ENCODE measurements at regions not wholly inside any gene's neighbourhood (a gene's known extent, or its start where the extent isn't known, plus 50 kb on each side); places are given as distances from the start of the nearest gene placed in this dataset.

DNA sequence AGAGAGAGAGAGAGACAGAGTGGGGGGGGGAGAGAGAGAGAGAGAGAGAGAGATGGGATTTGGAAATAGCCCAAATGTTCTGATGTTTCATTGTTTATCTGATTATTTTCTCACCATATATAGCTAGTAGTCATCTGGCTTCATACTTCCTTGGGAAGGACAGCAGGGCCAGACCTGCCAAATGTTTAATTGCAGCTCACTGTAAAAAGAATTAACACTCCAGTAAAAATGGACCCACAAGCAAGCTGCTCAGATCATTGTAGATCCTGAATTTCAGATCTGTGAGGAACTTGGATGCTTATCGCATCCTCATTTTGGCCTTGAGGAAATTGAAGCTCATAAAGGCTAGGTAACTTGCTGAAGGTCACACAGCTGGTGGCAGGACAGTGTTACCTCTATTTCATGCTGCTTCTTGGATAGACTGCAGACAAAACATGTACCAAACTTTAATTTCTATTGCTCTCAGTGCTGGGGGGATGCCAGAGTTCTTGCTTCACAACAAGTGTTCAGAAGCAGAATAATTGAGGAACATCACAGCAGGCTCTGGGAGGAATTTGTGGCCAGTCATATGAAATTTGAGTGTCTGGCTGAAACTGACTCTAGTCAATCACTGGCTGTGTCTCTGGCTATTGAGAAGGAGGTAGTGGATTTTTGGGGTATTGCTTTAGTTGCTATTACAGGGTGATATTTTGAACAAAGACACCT is 223.5 kb downstream of the PIK3C3 start:
- Histone ChIP-seq H3K36me3 (no peaks in the 10 kb centered on the region), H3K9me3 (no peaks in the 10 kb centered on the region), H3K27ac (no peak overlapping the region), H3K4me3 (no peak overlapping the region), H3K4me1 (replicated peaks) (no peaks in the 10 kb centered on the region), H3K27me3 (replicated peaks; ENCODE audit: insufficient read depth) (no peaks in the 10 kb centered on the region)
- 87% methylated on average over 1 of the region's 1 CpG for WGBS
- no peak for DNase-seq (ENCODE audit: low spot score)
- TF ChIP-seq POLR2A (IDR thresholded peaks at IDR 0.05) (no peak), POLR2AphosphoS5 (IDR thresholded peaks at IDR 0.05) (no peak)
- TF ChIP-seq, protein P1, sequence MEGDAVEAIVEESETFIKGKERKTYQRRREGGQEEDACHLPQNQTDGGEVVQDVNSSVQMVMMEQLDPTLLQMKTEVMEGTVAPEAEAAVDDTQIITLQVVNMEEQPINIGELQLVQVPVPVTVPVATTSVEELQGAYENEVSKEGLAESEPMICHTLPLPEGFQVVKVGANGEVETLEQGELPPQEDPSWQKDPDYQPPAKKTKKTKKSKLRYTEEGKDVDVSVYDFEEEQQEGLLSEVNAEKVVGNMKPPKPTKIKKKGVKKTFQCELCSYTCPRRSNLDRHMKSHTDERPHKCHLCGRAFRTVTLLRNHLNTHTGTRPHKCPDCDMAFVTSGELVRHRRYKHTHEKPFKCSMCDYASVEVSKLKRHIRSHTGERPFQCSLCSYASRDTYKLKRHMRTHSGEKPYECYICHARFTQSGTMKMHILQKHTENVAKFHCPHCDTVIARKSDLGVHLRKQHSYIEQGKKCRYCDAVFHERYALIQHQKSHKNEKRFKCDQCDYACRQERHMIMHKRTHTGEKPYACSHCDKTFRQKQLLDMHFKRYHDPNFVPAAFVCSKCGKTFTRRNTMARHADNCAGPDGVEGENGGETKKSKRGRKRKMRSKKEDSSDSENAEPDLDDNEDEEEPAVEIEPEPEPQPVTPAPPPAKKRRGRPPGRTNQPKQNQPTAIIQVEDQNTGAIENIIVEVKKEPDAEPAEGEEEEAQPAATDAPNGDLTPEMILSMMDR (IDR thresholded peaks at IDR 0.05) = no peak
- intact Hi-C loops (cut with DNase I) = no loop called here

DNA sequence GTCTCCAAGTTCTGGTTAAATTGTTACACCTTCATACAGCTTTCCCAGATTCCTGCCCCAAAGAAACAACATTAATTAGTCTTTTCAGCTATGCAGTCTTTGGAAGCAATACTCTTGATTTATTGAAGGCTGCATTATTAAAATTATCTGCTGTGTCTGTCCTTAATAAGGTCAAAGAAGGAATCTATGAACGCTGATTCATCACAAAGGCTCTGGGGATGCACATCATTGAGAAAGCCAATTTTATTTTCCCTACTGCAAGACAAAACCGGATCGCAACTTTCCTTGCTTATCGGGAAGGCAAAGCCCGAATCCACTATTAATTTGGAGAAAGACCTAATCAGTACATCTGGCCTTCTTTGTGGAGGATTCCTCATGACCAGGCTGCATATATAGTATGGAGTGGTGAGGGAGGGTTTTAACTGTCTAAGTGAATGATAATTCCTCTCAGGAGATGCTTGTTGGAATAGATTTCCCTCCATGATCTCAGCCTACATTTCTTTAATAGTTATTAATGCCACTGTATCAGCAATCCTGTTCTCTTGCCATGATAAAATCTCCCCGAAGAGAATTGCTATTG is 224.6 kb downstream of the PIK3C3 start:
- no peaks in the 10 kb centered on the region for H3K4me1 ChIP-seq (replicated peaks)
- H3K27ac ChIP-seq = no peak overlapping the region
- no peaks in the 10 kb centered on the region for H3K27me3 ChIP-seq (replicated peaks; ENCODE audit: insufficient read depth)
- intact Hi-C loops (cut with DNase I) = no loop called here
- H3K4me3 ChIP-seq = no peak overlapping the region
- TF ChIP-seq POLR2AphosphoS5 (IDR thresholded peaks at IDR 0.05) (no peak), POLR2A (IDR thresholded peaks at IDR 0.05) (no peak)
- TF ChIP-seq, protein P1 (IDR thresholded peaks at IDR 0.05) = no peak
- DNase-seq (ENCODE audit: low spot score) = no peak
- no peaks in the 10 kb centered on the region for H3K9me3 ChIP-seq
- WGBS = 92% methylated on average over 6 of the region's 6 CpGs
- H3K36me3 ChIP-seq = no peaks in the 10 kb centered on the region

DNA sequence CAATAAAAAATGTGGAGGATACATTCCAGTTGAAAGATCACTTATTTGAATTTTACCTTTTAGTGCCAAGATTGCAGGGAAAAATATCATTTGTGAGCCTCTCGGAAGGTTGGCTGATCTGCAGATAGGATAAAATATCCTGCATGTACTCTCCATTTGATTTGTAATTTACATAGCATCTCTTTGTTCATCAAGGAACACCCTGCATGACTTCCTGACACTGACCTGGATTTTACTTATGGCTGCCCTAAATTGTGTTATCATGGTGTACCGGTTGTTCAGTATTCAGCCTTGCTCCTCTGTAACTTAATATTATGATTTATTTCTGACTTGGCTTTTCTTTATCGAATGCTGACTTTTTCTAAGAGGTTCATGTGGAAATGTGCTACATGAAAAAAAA is 226.4 kb downstream of the PIK3C3 start:
- H3K4me3 ChIP-seq = no peak overlapping the region
- DNase-seq (ENCODE audit: low spot score) = no peak
- H3K36me3 ChIP-seq = no peaks in the 10 kb centered on the region
- H3K4me1 ChIP-seq (replicated peaks) = no peaks in the 10 kb centered on the region
- H3K27me3 ChIP-seq (replicated peaks; ENCODE audit: insufficient read depth) = no peaks in the 10 kb centered on the region
- WGBS = 59% methylated on average over 3 of the region's 3 CpGs
- H3K27ac ChIP-seq = no peak overlapping the region
- intact Hi-C loops (cut with DNase I) = no loop called here
- no peaks in the 10 kb centered on the region for H3K9me3 ChIP-seq
- no peak for TF ChIP-seq POLR2AphosphoS5 (IDR thresholded peaks at IDR 0.05)
- no peak for TF ChIP-seq POLR2A (IDR thresholded peaks at IDR 0.05)
- TF ChIP-seq, protein P1 (IDR thresholded peaks at IDR 0.05) = no peak

DNA sequence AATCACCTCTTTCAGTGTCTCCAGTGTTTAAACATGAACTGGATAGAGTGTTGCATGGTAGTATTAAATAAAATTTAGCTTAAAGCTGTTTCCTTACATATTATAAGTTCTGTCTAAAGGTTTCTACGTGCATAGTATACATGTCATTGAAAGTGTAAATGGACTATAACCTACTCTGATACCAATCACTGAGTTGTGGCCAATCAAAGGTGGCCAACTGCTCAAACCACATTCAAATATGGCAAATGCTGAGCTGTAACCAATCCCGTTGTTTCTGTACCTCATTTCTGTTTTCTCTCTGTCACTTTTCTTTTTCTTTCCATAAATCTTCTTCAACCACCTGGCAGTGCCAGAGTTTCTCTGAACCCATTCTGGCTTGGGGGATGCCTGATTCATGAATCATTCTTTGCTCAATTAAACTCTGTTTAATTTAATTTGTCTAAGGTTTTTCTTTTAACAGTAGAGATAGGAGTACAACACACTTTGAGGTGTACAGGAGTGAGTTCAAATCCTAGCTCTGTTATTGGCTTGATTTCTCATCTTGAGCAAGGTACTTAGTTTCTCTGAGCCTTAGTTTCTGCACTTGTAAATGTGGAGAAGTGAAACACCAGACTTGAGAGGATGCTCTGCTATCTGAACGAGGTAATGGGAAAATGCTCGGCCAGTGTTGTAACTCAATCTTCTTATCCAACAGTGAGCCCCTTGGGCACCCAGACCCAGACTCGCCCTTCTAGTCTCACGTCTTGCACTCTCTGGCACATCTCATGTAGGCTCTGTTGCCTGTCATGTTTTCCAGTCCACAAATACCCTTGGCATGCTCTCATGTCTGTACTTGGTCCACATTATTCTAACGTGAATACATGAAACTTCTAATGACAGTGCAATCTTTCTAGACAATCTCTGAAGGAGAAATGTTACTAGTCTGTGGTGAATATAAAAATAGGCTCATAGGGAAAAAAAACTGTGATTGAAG is 228.0 kb downstream of the PIK3C3 start:
- intact Hi-C loops (cut with DNase I) = no loop called here
- H3K27me3 ChIP-seq (replicated peaks; ENCODE audit: insufficient read depth) = no peaks in the 10 kb centered on the region
- 69% methylated on average over 7 of the region's 7 CpGs for WGBS
- no peaks in the 10 kb centered on the region for H3K36me3 ChIP-seq
- H3K27ac ChIP-seq = no peak overlapping the region
- TF ChIP-seq POLR2A (IDR thresholded peaks at IDR 0.05) (no peak), POLR2AphosphoS5 (IDR thresholded peaks at IDR 0.05) (no peak)
- TF ChIP-seq, protein P1 (IDR thresholded peaks at IDR 0.05) = no peak
- H3K4me1 ChIP-seq (replicated peaks) = no peaks in the 10 kb centered on the region
- H3K9me3 ChIP-seq = no peaks in the 10 kb centered on the region
- no peak for DNase-seq (ENCODE audit: low spot score)
- no peak overlapping the region for H3K4me3 ChIP-seq
